ENCODE measurements at regions not wholly inside any gene's neighbourhood (a gene's known extent, or its start where the extent isn't known, plus 50 kb on each side); places are given as distances from the start of the nearest gene placed in this dataset.

DNA sequence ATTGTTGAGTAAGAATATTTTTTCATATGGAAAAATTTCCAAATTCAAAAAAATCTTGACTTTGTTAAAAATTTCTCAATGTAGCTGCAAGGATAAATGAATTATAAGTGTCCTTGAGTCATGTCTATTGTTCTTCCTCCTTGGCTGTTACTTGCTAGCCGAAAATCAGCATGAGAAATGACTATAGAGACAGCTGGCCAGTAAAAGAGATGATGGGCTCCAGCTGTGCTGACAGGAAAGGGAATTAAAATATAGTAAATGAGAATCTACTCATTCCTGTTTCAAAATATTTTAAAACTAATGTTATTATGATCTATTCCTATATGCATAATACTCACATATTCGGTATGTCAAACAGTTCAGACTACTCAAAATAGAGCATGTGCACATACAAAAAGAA lies 1292.6 kb downstream of the BRINP3 start:
- TF ChIP-seq NR2F2 (IDR thresholded peaks at IDR 0.05) = no peak
- TF ChIP-seq, protein P1, sequence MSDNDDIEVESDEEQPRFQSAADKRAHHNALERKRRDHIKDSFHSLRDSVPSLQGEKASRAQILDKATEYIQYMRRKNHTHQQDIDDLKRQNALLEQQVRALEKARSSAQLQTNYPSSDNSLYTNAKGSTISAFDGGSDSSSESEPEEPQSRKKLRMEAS (IDR thresholded peaks at IDR 0.05) = no peak
- TF ChIP-seq, protein P2, sequence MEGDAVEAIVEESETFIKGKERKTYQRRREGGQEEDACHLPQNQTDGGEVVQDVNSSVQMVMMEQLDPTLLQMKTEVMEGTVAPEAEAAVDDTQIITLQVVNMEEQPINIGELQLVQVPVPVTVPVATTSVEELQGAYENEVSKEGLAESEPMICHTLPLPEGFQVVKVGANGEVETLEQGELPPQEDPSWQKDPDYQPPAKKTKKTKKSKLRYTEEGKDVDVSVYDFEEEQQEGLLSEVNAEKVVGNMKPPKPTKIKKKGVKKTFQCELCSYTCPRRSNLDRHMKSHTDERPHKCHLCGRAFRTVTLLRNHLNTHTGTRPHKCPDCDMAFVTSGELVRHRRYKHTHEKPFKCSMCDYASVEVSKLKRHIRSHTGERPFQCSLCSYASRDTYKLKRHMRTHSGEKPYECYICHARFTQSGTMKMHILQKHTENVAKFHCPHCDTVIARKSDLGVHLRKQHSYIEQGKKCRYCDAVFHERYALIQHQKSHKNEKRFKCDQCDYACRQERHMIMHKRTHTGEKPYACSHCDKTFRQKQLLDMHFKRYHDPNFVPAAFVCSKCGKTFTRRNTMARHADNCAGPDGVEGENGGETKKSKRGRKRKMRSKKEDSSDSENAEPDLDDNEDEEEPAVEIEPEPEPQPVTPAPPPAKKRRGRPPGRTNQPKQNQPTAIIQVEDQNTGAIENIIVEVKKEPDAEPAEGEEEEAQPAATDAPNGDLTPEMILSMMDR (IDR thresholded peaks at IDR 0.05; ENCODE audit: low read depth, low read length, missing input control) = no peak
- no peak for TF ChIP-seq GABPA (IDR thresholded peaks at IDR 0.05 in 1 of 2, conservative IDR thresholded peaks at IDR 0.05 in 1 of 2)
- TF ChIP-seq, protein P3, sequence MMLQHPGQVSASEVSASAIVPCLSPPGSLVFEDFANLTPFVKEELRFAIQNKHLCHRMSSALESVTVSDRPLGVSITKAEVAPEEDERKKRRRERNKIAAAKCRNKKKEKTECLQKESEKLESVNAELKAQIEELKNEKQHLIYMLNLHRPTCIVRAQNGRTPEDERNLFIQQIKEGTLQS (IDR thresholded peaks at IDR 0.05) = no peak
- TF ChIP-seq SP1 (IDR thresholded peaks at IDR 0.05) = no peak
- TF ChIP-seq, protein P4, sequence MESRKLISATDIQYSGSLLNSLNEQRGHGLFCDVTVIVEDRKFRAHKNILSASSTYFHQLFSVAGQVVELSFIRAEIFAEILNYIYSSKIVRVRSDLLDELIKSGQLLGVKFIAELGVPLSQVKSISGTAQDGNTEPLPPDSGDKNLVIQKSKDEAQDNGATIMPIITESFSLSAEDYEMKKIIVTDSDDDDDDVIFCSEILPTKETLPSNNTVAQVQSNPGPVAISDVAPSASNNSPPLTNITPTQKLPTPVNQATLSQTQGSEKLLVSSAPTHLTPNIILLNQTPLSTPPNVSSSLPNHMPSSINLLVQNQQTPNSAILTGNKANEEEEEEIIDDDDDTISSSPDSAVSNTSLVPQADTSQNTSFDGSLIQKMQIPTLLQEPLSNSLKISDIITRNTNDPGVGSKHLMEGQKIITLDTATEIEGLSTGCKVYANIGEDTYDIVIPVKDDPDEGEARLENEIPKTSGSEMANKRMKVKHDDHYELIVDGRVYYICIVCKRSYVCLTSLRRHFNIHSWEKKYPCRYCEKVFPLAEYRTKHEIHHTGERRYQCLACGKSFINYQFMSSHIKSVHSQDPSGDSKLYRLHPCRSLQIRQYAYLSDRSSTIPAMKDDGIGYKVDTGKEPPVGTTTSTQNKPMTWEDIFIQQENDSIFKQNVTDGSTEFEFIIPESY (IDR thresholded peaks at IDR 0.05) = no peak
- TF ChIP-seq JUND (IDR thresholded peaks at IDR 0.05) = no peak
- no peak for TF ChIP-seq RXRA (IDR thresholded peaks at IDR 0.05)
- no peak for TF ChIP-seq FOXA1 (IDR thresholded peaks at IDR 0.05)
- TF ChIP-seq, protein P5, sequence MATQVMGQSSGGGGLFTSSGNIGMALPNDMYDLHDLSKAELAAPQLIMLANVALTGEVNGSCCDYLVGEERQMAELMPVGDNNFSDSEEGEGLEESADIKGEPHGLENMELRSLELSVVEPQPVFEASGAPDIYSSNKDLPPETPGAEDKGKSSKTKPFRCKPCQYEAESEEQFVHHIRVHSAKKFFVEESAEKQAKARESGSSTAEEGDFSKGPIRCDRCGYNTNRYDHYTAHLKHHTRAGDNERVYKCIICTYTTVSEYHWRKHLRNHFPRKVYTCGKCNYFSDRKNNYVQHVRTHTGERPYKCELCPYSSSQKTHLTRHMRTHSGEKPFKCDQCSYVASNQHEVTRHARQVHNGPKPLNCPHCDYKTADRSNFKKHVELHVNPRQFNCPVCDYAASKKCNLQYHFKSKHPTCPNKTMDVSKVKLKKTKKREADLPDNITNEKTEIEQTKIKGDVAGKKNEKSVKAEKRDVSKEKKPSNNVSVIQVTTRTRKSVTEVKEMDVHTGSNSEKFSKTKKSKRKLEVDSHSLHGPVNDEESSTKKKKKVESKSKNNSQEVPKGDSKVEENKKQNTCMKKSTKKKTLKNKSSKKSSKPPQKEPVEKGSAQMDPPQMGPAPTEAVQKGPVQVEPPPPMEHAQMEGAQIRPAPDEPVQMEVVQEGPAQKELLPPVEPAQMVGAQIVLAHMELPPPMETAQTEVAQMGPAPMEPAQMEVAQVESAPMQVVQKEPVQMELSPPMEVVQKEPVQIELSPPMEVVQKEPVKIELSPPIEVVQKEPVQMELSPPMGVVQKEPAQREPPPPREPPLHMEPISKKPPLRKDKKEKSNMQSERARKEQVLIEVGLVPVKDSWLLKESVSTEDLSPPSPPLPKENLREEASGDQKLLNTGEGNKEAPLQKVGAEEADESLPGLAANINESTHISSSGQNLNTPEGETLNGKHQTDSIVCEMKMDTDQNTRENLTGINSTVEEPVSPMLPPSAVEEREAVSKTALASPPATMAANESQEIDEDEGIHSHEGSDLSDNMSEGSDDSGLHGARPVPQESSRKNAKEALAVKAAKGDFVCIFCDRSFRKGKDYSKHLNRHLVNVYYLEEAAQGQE (IDR thresholded peaks at IDR 0.05) = no peak

Measured in liver (tissue), 3 donors.